ENCODE measurements at regions not wholly inside any gene's neighbourhood (a gene's known extent, or its start where the extent isn't known, plus 50 kb on each side); places are given as distances from the start of the nearest gene placed in this dataset.
"Not testable (repeated sequence)": the region's sequence is repeated elsewhere in the genome, so short reads cannot be mapped to it uniquely, and the experiment has no call there.

- H3K9ac ChIP-seq (ENCODE audit: low read depth in 1 of 2, low read length in 2 of 2): no peak overlapping the region
- H3K9me3 ChIP-seq (ENCODE audit: control insufficient read depth in 4 of 4, low read length in 3 of 4): peaks cover 2 to 6% (median 3%) of the 10 kb centered on the region in 4 donors
- H3K27me3 ChIP-seq (ENCODE audit: control insufficient read depth in 4 of 4, insufficient read depth in 4 of 4, low read length in 3 of 4): no peaks in the 10 kb centered on the region
- H3K4me1 ChIP-seq (ENCODE audit: control insufficient read depth in 4 of 4, insufficient read depth in 4 of 4, low read length in 3 of 4): no peaks in the 10 kb centered on the region
- no peak overlapping the region for H3K27ac ChIP-seq (ENCODE audit: low read depth in 1 of 2, low read length in 2 of 2)
- DNase-seq (ENCODE audit: low spot score): no peak
- 97% methylated on average over 1 of the region's 1 CpG for WGBS
- no peak for TF ChIP-seq GABPA (IDR thresholded peaks at IDR 0.05 in 1 of 2, conservative IDR thresholded peaks at IDR 0.05 in 1 of 2)
- TF ChIP-seq HNF4G (IDR thresholded peaks at IDR 0.05): no peak
- no peak for TF ChIP-seq MAX (IDR thresholded peaks at IDR 0.05)
- no peak for TF ChIP-seq TAF1 (conservative IDR thresholded peaks at IDR 0.05)
- H3K36me3 ChIP-seq (ENCODE audit: control insufficient read depth in 4 of 4, insufficient read depth in 3 of 4, low read depth in 1 of 4, low read length in 3 of 4): no peaks in the 10 kb centered on the region
- H3K4me3 ChIP-seq (ENCODE audit: low read depth in 1 of 3, low read length in 3 of 3): no peak overlapping the region
Observed at GRCh38 chr10:22067091-22067490, 63.6 kb upstream of the DNAJC1 start.

GRCh38 chr10:22060984-22061383 lies 57.5 kb upstream of the DNAJC1 start:
- 81% methylated on average over 6 of the region's 6 CpGs for WGBS
- H3K9me3 ChIP-seq (ENCODE audit: control insufficient read depth in 4 of 4, low read length in 3 of 4): not testable (repeated sequence)

GRCh38 chr10:22058201-22058600 lies 54.7 kb upstream of the DNAJC1 start:
- no peaks in the 10 kb centered on the region for H3K27me3 ChIP-seq (ENCODE audit: control insufficient read depth in 4 of 4, insufficient read depth in 4 of 4, low read length in 3 of 4)
- H3K4me3 ChIP-seq (ENCODE audit: low read depth in 1 of 3, low read length in 3 of 3): no peak overlapping the region
- 73% methylated on average over 2 of the region's 2 CpGs for WGBS
- H3K9me3 ChIP-seq (ENCODE audit: control insufficient read depth in 4 of 4, low read length in 3 of 4): peaks cover 0 to 3% (median 0%) of the 10 kb centered on the region in 4 donors
- no peaks in the 10 kb centered on the region for H3K36me3 ChIP-seq (ENCODE audit: control insufficient read depth in 4 of 4, insufficient read depth in 3 of 4, low read depth in 1 of 4, low read length in 3 of 4)
- no peak overlapping the region for H3K9ac ChIP-seq (ENCODE audit: low read depth in 1 of 2, low read length in 2 of 2)
- DNase-seq (ENCODE audit: low spot score): no peak
- no peaks in the 10 kb centered on the region for H3K4me1 ChIP-seq (ENCODE audit: control insufficient read depth in 4 of 4, insufficient read depth in 4 of 4, low read length in 3 of 4)
- H3K27ac ChIP-seq (ENCODE audit: low read depth in 1 of 2, low read length in 2 of 2): no peak overlapping the region
- TF ChIP-seq SP1 (IDR thresholded peaks at IDR 0.05): no peak
- no peak for TF ChIP-seq JUND (IDR thresholded peaks at IDR 0.05)
- TF ChIP-seq FOXA1 (IDR thresholded peaks at IDR 0.05): no peak
- TF ChIP-seq CTCF (IDR thresholded peaks at IDR 0.05; ENCODE audit: low read depth, low read length, missing input control): no peak
- no peak for TF ChIP-seq RXRA (IDR thresholded peaks at IDR 0.05)
- TF ChIP-seq YY1 (IDR thresholded peaks at IDR 0.05): no peak
- TF ChIP-seq HNF4A (conservative IDR thresholded peaks at IDR 0.05): no peak
- TF ChIP-seq RAD21 (IDR thresholded peaks at IDR 0.05): no peak
- TF ChIP-seq NR2F2 (IDR thresholded peaks at IDR 0.05): no peak
- no peak for TF ChIP-seq ZBTB33 (IDR thresholded peaks at IDR 0.05)
- no peak for TF ChIP-seq FOXA2 (IDR thresholded peaks at IDR 0.05)
- no peak for TF ChIP-seq EGR1 (IDR thresholded peaks at IDR 0.05; ENCODE audit: low read depth in 2 of 2)

More at GRCh38 chr10:22060984-22061383, 57.5 kb upstream of the DNAJC1 start:
- DNase-seq (ENCODE audit: low spot score); H3K9ac ChIP-seq (ENCODE audit: low read depth in 1 of 2, low read length in 2 of 2); H3K27me3 ChIP-seq (ENCODE audit: control insufficient read depth in 4 of 4, insufficient read depth in 4 of 4, low read length in 3 of 4); H3K27ac ChIP-seq (ENCODE audit: low read depth in 1 of 2, low read length in 2 of 2); H3K4me1 ChIP-seq (ENCODE audit: control insufficient read depth in 4 of 4, insufficient read depth in 4 of 4, low read length in 3 of 4); H3K4me3 ChIP-seq (ENCODE audit: low read depth in 1 of 3, low read length in 3 of 3); H3K36me3 ChIP-seq (ENCODE audit: control insufficient read depth in 4 of 4, insufficient read depth in 3 of 4, low read depth in 1 of 4, low read length in 3 of 4): not testable (repeated sequence)
